ENCODE measurements at regions not wholly inside any gene's neighbourhood (a gene's known extent, or its start where the extent isn't known, plus 50 kb on each side); places are given as distances from the start of the nearest gene placed in this dataset.

DNA sequence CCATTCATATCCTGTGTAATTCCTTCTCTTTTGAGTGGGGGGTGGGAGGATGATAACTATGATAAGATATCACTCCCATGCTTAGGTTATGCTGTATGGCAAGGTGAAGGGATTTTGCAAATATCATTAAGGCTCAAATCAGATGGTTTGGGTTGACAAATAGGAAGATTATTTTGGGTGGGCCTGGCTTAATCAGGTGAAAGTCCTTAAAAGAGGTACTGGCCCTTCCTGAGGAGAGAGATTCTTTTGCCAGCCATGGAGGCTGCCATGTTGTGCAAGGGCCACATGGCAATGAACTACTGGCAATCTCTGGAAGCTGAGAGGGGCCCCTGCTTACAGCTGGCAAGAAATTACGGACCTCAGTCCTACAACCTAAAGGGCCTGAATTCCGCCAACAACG lies 174.6 kb upstream of the FOXD3 start:
- no peak overlapping the region for H3K4me3 ChIP-seq (ENCODE audit: low read depth, low read length)
- no peak for DNase-seq (ENCODE audit: low read depth)
- TF ChIP-seq, protein P1, sequence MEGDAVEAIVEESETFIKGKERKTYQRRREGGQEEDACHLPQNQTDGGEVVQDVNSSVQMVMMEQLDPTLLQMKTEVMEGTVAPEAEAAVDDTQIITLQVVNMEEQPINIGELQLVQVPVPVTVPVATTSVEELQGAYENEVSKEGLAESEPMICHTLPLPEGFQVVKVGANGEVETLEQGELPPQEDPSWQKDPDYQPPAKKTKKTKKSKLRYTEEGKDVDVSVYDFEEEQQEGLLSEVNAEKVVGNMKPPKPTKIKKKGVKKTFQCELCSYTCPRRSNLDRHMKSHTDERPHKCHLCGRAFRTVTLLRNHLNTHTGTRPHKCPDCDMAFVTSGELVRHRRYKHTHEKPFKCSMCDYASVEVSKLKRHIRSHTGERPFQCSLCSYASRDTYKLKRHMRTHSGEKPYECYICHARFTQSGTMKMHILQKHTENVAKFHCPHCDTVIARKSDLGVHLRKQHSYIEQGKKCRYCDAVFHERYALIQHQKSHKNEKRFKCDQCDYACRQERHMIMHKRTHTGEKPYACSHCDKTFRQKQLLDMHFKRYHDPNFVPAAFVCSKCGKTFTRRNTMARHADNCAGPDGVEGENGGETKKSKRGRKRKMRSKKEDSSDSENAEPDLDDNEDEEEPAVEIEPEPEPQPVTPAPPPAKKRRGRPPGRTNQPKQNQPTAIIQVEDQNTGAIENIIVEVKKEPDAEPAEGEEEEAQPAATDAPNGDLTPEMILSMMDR (IDR thresholded peaks at IDR 0.05; ENCODE audit: insufficient read depth, low read length): no peak

DNA sequence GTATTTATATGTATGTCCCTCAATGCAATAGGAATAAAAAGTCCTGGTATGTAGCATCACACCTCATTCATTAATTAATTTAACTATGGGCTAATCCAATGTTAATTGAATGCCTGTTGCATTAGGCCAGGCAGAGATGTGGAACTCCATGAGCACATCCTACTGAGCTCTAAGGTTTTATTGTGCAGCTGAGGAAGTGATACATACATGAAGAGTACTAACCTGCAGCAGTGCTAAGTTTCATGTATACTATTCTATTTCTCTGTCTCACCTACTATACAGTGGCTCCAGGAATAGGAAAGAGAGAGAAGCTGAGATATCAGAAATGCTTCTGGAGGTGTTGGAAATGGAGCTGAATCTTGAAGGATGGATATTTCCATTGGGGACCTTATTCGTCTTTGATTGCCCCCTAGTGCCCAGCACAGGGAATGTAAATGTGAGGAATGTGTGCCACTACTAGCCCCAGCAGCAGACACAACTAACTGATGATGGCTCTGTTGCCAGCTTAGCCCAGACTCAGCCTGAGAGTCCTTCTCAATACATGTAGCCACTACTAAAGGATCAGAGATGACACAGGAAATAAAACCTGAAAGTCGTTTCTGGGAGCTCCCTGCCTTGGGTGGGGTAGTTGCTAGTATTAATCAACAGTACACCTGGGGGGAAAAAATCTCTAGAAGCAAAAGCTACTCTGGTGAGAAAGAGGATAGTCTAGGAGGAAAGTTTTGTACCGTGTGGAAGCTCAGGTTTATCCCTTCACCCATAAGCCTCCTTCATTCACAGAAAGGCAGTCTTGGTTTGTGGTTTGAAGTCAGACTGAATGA lies 173.3 kb upstream of the FOXD3 start:
- TF ChIP-seq, protein P1 (IDR thresholded peaks at IDR 0.05; ENCODE audit: insufficient read depth, low read length): peak; percentile 80

DNA sequence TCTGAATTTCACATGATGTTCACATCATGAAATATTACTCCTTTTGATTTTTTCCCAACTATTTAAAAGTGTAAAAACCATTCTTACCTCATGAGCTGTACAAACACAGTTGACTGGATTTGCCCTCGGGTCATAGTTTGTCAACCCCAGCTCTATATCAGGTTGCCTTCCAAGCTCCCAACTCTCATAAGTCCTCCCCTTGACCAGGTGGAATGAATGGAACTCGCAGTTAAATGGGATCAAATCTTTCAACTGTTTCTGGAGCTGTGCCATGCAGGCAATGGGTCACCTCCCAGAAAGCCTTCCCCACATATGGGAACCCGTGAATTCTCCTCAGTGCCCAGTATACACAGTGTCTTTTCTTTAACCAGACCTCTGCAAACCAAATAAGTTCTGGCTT lies 169.8 kb upstream of the FOXD3 start:
- DNase-seq (ENCODE audit: low read depth): no peak
- TF ChIP-seq, protein P1 (IDR thresholded peaks at IDR 0.05; ENCODE audit: insufficient read depth, low read length): no peak
- H3K4me3 ChIP-seq (ENCODE audit: low read depth, low read length): no peak overlapping the region

More for the DNA sequence above, 173.3 kb upstream of the FOXD3 start:
- no peak overlapping the region for H3K4me3 ChIP-seq (ENCODE audit: low read depth, low read length)
- DNase-seq (ENCODE audit: low read depth): peak; percentile 67

DNA sequence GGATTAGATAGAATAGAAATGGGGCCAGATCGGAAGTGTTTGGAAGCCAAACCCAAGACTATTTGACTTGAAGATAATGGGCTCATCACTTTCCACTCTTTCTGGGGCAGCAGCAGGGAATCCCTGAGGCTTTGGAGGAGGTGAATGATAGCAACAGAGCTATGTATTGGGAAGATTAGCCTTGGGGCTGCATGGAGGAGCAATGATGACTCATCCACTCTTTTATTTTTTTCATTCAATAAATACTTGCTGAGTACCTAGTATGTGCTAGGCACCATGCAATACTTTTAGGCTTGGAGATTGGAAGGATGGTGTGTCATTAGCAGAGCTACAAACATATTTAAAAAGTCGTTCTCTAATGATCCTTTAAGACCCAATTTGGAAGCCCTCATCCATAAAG lies 166.9 kb upstream of the FOXD3 start:
- DNase-seq (ENCODE audit: low read depth): no peak
- TF ChIP-seq, protein P1 (IDR thresholded peaks at IDR 0.05; ENCODE audit: insufficient read depth, low read length): no peak
- no peak overlapping the region for H3K4me3 ChIP-seq (ENCODE audit: low read depth, low read length)

DNA sequence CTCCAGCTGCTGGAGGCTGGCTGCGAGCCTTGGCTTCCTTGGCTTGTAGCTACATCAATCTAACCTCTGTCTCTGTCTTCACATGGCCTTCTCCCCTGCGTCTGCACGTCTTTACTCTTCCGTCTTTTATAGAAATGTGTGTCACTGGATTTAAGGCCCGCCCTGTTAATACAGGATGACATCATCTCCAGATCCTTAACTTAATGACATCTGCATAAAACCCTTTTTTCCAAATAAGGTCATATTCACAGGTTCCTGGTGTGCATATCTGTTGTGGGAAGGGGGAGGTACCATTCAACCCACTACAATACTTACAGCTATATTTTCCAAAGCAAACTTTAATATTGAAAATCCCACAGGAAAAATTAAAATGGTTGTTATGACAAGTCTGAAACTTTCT lies 165.3 kb upstream of the FOXD3 start:
- H3K4me3 ChIP-seq (ENCODE audit: low read depth, low read length): no peak overlapping the region
- DNase-seq (ENCODE audit: low read depth): no peak
- TF ChIP-seq, protein P1 (IDR thresholded peaks at IDR 0.05; ENCODE audit: insufficient read depth, low read length): no peak

DNA sequence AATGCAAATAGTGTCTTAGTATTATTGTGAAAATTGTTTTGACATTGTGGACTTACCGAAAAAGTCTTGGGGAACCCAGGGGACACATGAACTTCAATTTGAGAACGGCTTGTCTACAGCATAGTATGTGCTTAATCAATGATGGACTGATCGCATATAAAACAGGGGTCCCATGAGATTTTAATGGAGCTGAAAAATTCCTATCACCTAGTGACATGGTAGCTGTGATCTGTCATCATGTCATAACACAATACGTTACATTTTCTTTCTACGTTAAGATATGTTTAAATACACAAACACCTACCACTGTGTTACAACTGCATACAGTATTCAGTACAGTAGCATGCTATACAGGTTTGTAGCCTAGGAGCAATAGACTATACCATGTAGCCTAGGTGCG lies 153.3 kb upstream of the FOXD3 start:
- no peak for DNase-seq (ENCODE audit: low read depth)
- no peak overlapping the region for H3K4me3 ChIP-seq (ENCODE audit: low read depth, low read length)
- TF ChIP-seq, protein P1 (IDR thresholded peaks at IDR 0.05; ENCODE audit: insufficient read depth, low read length): no peak

DNA sequence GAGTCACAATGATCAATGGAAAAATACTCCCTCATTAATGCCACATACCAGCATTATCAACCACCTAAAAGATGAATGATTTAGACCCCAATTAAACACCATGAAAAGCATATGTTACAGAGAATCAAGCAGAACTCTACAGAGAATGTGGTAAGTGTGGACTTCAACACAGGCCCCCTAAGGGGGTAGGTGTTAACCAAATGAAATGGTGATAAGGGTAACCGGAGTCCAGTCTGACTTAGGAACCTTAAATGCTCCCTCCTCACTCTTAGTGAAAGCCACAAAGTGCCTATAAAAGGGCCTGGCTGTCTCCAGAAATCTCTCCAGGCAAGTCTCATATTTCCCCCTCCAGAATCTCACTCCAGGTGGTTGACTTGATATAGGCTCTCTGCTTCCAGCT lies 149.2 kb upstream of the FOXD3 start:
- no peak for DNase-seq (ENCODE audit: low read depth)
- no peak overlapping the region for H3K4me3 ChIP-seq (ENCODE audit: low read depth, low read length)
- TF ChIP-seq, protein P1 (IDR thresholded peaks at IDR 0.05; ENCODE audit: insufficient read depth, low read length): no peak

Measured in fibroblast of the aortic adventitia (primary cell).